ENCODE measurements at regions not wholly inside any gene's neighbourhood (a gene's known extent, or its start where the extent isn't known, plus 50 kb on each side); places are given as distances from the start of the nearest gene placed in this dataset.

- DNase-seq (ENCODE audit: low read depth, low spot score) = no peak
- no peak overlapping the region for H3K27ac ChIP-seq
Observed at GRCh38 chrX:39832211-39832610, 265.5 kb downstream of the BCOR start.

GRCh38 chrX:39834600-39834999 is 263.2 kb downstream of the BCOR start:
- H3K27ac ChIP-seq = no peak overlapping the region
- DNase-seq (ENCODE audit: low read depth, low spot score) = no peak

- H3K27ac ChIP-seq = no peak overlapping the region
- no peak for DNase-seq (ENCODE audit: low read depth, low spot score)
Observed at GRCh38 chrX:39835241-39835640, 262.5 kb downstream of the BCOR start.

GRCh38 chrX:39835776-39836175 is 262.0 kb downstream of the BCOR start:
- no peak overlapping the region for H3K27ac ChIP-seq
- DNase-seq (ENCODE audit: low read depth, low spot score) = no peak

- no peak for DNase-seq (ENCODE audit: low read depth, low spot score)
- no peak overlapping the region for H3K27ac ChIP-seq
Observed at GRCh38 chrX:39836802-39837420, 260.8 kb downstream of the BCOR start.

GRCh38 chrX:39837688-39838087 is 260.1 kb downstream of the BCOR start:
- no peak overlapping the region for H3K27ac ChIP-seq
- DNase-seq (ENCODE audit: low read depth, low spot score) = no peak

GRCh38 chrX:39839371-39839770 is 258.4 kb downstream of the BCOR start:
- H3K27ac ChIP-seq = no peak overlapping the region
- no peak for DNase-seq (ENCODE audit: low read depth, low spot score)

- H3K27ac ChIP-seq = no peak overlapping the region
- DNase-seq (ENCODE audit: low read depth, low spot score) = no peak
Observed at GRCh38 chrX:39840133-39840532, 257.6 kb downstream of the BCOR start.

- DNase-seq (ENCODE audit: low read depth, low spot score) = no peak
- H3K27ac ChIP-seq = no peak overlapping the region
Observed at GRCh38 chrX:39840581-39841093, 257.1 kb downstream of the BCOR start.

GRCh38 chrX:39841604-39842003 is 256.2 kb downstream of the BCOR start:
- DNase-seq (ENCODE audit: low read depth, low spot score) = no peak
- no peak overlapping the region for H3K27ac ChIP-seq

- DNase-seq (ENCODE audit: low read depth, low spot score) = no peak
- H3K27ac ChIP-seq = no peak overlapping the region
Observed at GRCh38 chrX:39842281-39842973, 255.3 kb downstream of the BCOR start.

- H3K27ac ChIP-seq = no peak overlapping the region
- DNase-seq (ENCODE audit: low read depth, low spot score) = no peak
Observed at GRCh38 chrX:39843318-39843717, 254.4 kb downstream of the BCOR start.

- H3K27ac ChIP-seq = no peak overlapping the region
Observed at GRCh38 chrX:39845233-39845632, 252.5 kb downstream of the BCOR start.

GRCh38 chrX:39846460-39846859 is 251.3 kb downstream of the BCOR start:
- no peak for DNase-seq (ENCODE audit: low read depth, low spot score)
- H3K27ac ChIP-seq = no peak overlapping the region

More at GRCh38 chrX:39845233-39845632, 252.5 kb downstream of the BCOR start:
- DNase-seq (ENCODE audit: low read depth, low spot score) = no peak

- no peak overlapping the region for H3K27ac ChIP-seq
- DNase-seq (ENCODE audit: low read depth, low spot score) = no peak
Observed at GRCh38 chrX:39848243-39848642, 249.5 kb downstream of the BCOR start.

- no peak overlapping the region for H3K27ac ChIP-seq
- no peak for DNase-seq (ENCODE audit: low read depth, low spot score)
Observed at GRCh38 chrX:39848900-39849299, 248.9 kb downstream of the BCOR start.

GRCh38 chrX:39850209-39850608 is 247.5 kb downstream of the BCOR start:
- no peak for DNase-seq (ENCODE audit: low read depth, low spot score)
- no peak overlapping the region for H3K27ac ChIP-seq

GRCh38 chrX:39850630-39851152 is 247.1 kb downstream of the BCOR start:
- no peak for DNase-seq (ENCODE audit: low read depth, low spot score)
- H3K27ac ChIP-seq = no peak overlapping the region

- no peak for DNase-seq (ENCODE audit: low read depth, low spot score)
- no peak overlapping the region for H3K27ac ChIP-seq
Observed at GRCh38 chrX:39851745-39852455, 245.9 kb downstream of the BCOR start.

GRCh38 chrX:39852491-39852890 is 245.3 kb downstream of the BCOR start:
- DNase-seq (ENCODE audit: low read depth, low spot score) = no peak
- no peak overlapping the region for H3K27ac ChIP-seq

- no peak overlapping the region for H3K27ac ChIP-seq
- DNase-seq (ENCODE audit: low read depth, low spot score) = no peak
Observed at GRCh38 chrX:39853417-39854030, 244.2 kb downstream of the BCOR start.
